NCI-H1105 treated with DMSO at 0.1 percent for 48 hours (cell line): ENCODE measurements at regions not wholly inside any gene's neighbourhood (a gene's known extent, or its start where the extent isn't known, plus 50 kb on each side); places are given as distances from the start of the nearest gene placed in this dataset.

Experiments
- DNase-seq: peaks from one replicate; lab custom pipeline; 2025; lab: John Stamatoyannopoulos, UW

- no peak for DNase-seq
These were observed 526.1 kb upstream of the GBE1 start for GRCh38 chr3:82287562-82287961.

GRCh38 chr3:82281205-82281604 lies 519.8 kb upstream of the GBE1 start:
- DNase-seq, result no peak

GRCh38 chr3:82276992-82277391 lies 515.5 kb upstream of the GBE1 start:
- no peak for DNase-seq

- DNase-seq, result no peak
These were observed 513.5 kb upstream of the GBE1 start for GRCh38 chr3:82274897-82275296.

- no peak for DNase-seq
These were observed 504.3 kb upstream of the GBE1 start for GRCh38 chr3:82265747-82266146.

GRCh38 chr3:82262193-82262592 lies 500.7 kb upstream of the GBE1 start:
- no peak for DNase-seq

GRCh38 chr3:82261637-82262036 lies 500.2 kb upstream of the GBE1 start:
- DNase-seq, result no peak

GRCh38 chr3:82261013-82261412 lies 499.6 kb upstream of the GBE1 start:
- peak; percentile 93 for DNase-seq

- DNase-seq, result peak; percentile 15
These were observed 498.5 kb upstream of the GBE1 start for GRCh38 chr3:82259994-82260393.

- no peak for DNase-seq
These were observed 478.9 kb upstream of the GBE1 start for GRCh38 chr3:82240322-82240721.

- no peak for DNase-seq
These were observed 474.8 kb upstream of the GBE1 start for GRCh38 chr3:82236257-82236656.

- DNase-seq, result no peak
These were observed 468.0 kb upstream of the GBE1 start for GRCh38 chr3:82229397-82229796.

GRCh38 chr3:82224661-82225060 lies 463.2 kb upstream of the GBE1 start:
- DNase-seq, result no peak

- no peak for DNase-seq
These were observed 461.0 kb upstream of the GBE1 start for GRCh38 chr3:82222401-82222800.

- no peak for DNase-seq
These were observed 456.1 kb upstream of the GBE1 start for GRCh38 chr3:82217571-82217970.

GRCh38 chr3:82208002-82208710 lies 446.7 kb upstream of the GBE1 start:
- no peak for DNase-seq

- no peak for DNase-seq
These were observed 440.8 kb upstream of the GBE1 start for GRCh38 chr3:82202269-82202668.

- DNase-seq, result no peak
These were observed 439.9 kb upstream of the GBE1 start for GRCh38 chr3:82201316-82201715.

- no peak for DNase-seq
These were observed 436.6 kb upstream of the GBE1 start for GRCh38 chr3:82198009-82198408.

GRCh38 chr3:82196645-82197044 lies 435.2 kb upstream of the GBE1 start:
- no peak for DNase-seq

GRCh38 chr3:82194870-82195269 lies 433.4 kb upstream of the GBE1 start:
- DNase-seq, result no peak

- no peak for DNase-seq
These were observed 424.6 kb upstream of the GBE1 start for GRCh38 chr3:82186017-82186416.

- DNase-seq, result no peak
These were observed 417.8 kb upstream of the GBE1 start for GRCh38 chr3:82179291-82179690.

- no peak for DNase-seq
These were observed 416.8 kb upstream of the GBE1 start for GRCh38 chr3:82178291-82178690.
